NCI-H1694 (cell line): ENCODE measurements at regions not wholly inside any gene's neighbourhood (a gene's known extent, or its start where the extent isn't known, plus 50 kb on each side); places are given as distances from the start of the nearest gene placed in this dataset.

Source experiments
- DNase-seq: peaks from one replicate; lab custom pipeline; 2025; lab: John Stamatoyannopoulos, UW

- DNase-seq, result no peak
Measured at GRCh38 chr20:39699166-39699725, 737.1 kb downstream of the DHX35 start.

GRCh38 chr20:39698752-39699151 is 736.6 kb downstream of the DHX35 start:
- DNase-seq, result no peak

- no peak for DNase-seq
Measured at GRCh38 chr20:39691151-39691862, 729.2 kb downstream of the DHX35 start.

GRCh38 chr20:39676857-39677391 is 714.8 kb downstream of the DHX35 start:
- DNase-seq, result no peak

GRCh38 chr20:39676241-39676640 is 714.1 kb downstream of the DHX35 start:
- no peak for DNase-seq

- DNase-seq, result no peak
Measured at GRCh38 chr20:39674842-39675241, 712.7 kb downstream of the DHX35 start.

GRCh38 chr20:39670988-39671387 is 708.8 kb downstream of the DHX35 start:
- no peak for DNase-seq

GRCh38 chr20:39669659-39670058 is 707.5 kb downstream of the DHX35 start:
- no peak for DNase-seq

- no peak for DNase-seq
Measured at GRCh38 chr20:39668038-39668437, 705.9 kb downstream of the DHX35 start.

GRCh38 chr20:39661833-39662232 is 699.7 kb downstream of the DHX35 start:
- DNase-seq, result no peak

- DNase-seq, result no peak
Measured at GRCh38 chr20:39660965-39661364, 698.8 kb downstream of the DHX35 start.

- no peak for DNase-seq
Measured at GRCh38 chr20:39660226-39660625, 698.1 kb downstream of the DHX35 start.

- DNase-seq, result no peak
Measured at GRCh38 chr20:39658662-39659409, 696.7 kb downstream of the DHX35 start.

- no peak for DNase-seq
Measured at GRCh38 chr20:39654171-39654570, 692.0 kb downstream of the DHX35 start.

- no peak for DNase-seq
Measured at GRCh38 chr20:39651645-39652325, 689.6 kb downstream of the DHX35 start.

GRCh38 chr20:39646874-39647413 is 684.8 kb downstream of the DHX35 start:
- no peak for DNase-seq

- no peak for DNase-seq
Measured at GRCh38 chr20:39645131-39645530, 683.0 kb downstream of the DHX35 start.

- DNase-seq, result no peak
Measured at GRCh38 chr20:39643292-39643691, 681.1 kb downstream of the DHX35 start.

GRCh38 chr20:39641423-39641822 is 679.3 kb downstream of the DHX35 start:
- DNase-seq, result no peak

- DNase-seq, result no peak
Measured at GRCh38 chr20:39640147-39640546, 678.0 kb downstream of the DHX35 start.

GRCh38 chr20:39638731-39639130 is 676.6 kb downstream of the DHX35 start:
- no peak for DNase-seq

- no peak for DNase-seq
Measured at GRCh38 chr20:39633689-39634088, 671.5 kb downstream of the DHX35 start.
